ENCODE measurements at regions not wholly inside any gene's neighbourhood (a gene's known extent, or its start where the extent isn't known, plus 50 kb on each side); places are given as distances from the start of the nearest gene placed in this dataset.
"Not testable (repeated sequence)": the region's sequence is repeated elsewhere in the genome, so short reads cannot be mapped to it uniquely, and the experiment has no call there.

DNA sequence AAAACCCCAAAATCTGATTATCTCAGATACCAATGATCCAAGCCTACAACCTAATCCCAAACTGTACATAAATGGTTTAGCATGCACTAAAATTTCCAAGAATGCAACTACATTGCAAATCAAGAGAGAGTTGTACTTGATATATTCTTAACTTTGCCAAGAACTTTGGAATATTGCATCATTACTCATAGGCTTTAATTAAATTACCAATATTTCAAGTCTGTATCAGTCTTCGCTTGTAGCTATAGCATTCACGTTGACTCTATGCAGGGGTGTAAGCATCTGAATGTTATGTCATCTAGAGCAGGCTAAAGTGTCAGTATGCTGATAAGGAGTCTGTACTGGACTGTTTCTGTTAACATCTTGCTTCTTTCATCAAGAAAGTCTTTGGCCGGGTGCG lies 56.3 kb downstream of the FOXI3 start:
- Histone ChIP-seq H3K4me3 (ENCODE audit: insufficient read depth, low read depth, low read length) (no peak overlapping the region), H3K4me1 (ENCODE audit: control insufficient read depth, insufficient read depth, low read length) (no peaks in the 10 kb centered on the region)
- WGBS, 2 experiments: 95 to 98% methylated on average over 4 of the region's 4 CpGs

DNA sequence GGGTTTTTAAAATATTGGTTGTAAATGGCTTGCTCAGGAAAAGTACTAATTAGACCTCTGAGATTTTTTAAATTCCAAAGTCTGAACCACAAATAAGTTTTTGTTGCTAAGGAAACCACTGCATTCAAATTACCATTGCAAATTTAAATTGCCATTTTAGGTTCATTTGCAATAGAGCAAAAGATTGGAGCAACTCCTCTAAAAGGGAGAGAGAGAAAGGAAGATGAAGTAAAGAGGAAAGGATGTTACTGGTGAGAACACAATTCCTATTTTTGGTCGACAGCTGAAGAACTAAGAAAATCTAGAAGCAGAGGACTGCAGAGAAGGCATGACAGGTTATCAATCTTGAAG lies 74.9 kb downstream of the FOXI3 start:
- H3K27ac ChIP-seq (ENCODE audit: insufficient read depth, low read depth, low read length, poor library complexity, severe bottlenecking): no peak overlapping the region
- H3K4me3 ChIP-seq (ENCODE audit: insufficient read depth, low read depth, low read length): no peak overlapping the region
- H3K27me3 ChIP-seq (ENCODE audit: control insufficient read depth, insufficient read depth, low read length, poor library complexity, severe bottlenecking): no peaks in the 10 kb centered on the region
- 53 to 62% methylated on average over 1 of the region's 1 CpG for WGBS, 2 experiments
- H3K36me3 ChIP-seq (ENCODE audit: control insufficient read depth, insufficient read depth, low read length): no peaks in the 10 kb centered on the region
- H3K9me3 ChIP-seq (ENCODE audit: control insufficient read depth, low read length): no peaks in the 10 kb centered on the region
- no peaks in the 10 kb centered on the region for H3K4me1 ChIP-seq (ENCODE audit: control insufficient read depth, insufficient read depth, low read length)

More for the DNA sequence above, 56.3 kb downstream of the FOXI3 start:
- Histone ChIP-seq H3K27ac (ENCODE audit: insufficient read depth, low read depth, low read length, poor library complexity, severe bottlenecking) (no peak overlapping the region), H3K27me3 (ENCODE audit: control insufficient read depth, insufficient read depth, low read length, poor library complexity, severe bottlenecking) (no peaks in the 10 kb centered on the region), H3K9me3 (ENCODE audit: control insufficient read depth, low read length) (no peaks in the 10 kb centered on the region), H3K36me3 (ENCODE audit: control insufficient read depth, insufficient read depth, low read length) (no peaks in the 10 kb centered on the region)

DNA sequence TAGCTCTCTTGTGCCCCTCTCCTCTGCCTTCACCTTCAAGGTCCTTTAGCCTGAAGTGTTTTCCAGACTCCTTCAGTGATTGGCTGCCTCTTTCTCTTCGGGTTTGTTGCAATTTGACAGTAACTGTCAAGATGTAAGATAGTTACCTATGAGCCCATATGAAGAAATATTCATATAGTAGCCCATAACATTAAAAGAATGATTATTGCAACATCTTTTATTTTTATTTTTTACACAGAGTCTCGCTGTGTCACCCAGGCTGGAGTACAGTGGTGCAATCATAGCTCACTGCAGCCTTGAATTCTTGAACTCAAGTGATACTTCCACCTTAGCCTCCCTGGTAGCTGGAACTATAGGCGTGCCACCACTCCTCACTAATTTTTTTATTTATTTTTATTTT lies 80.5 kb downstream of the FOXI3 start:
- Histone ChIP-seq H3K4me3 (ENCODE audit: insufficient read depth, low read depth, low read length) (no peak overlapping the region), H3K27me3 (ENCODE audit: control insufficient read depth, insufficient read depth, low read length, poor library complexity, severe bottlenecking) (no peaks in the 10 kb centered on the region), H3K27ac (ENCODE audit: insufficient read depth, low read depth, low read length, poor library complexity, severe bottlenecking) (no peak overlapping the region), H3K9me3 (ENCODE audit: control insufficient read depth, low read length) (no peaks in the 10 kb centered on the region), H3K4me1 (ENCODE audit: control insufficient read depth, insufficient read depth, low read length) (no peaks in the 10 kb centered on the region), H3K36me3 (ENCODE audit: control insufficient read depth, insufficient read depth, low read length) (no peaks in the 10 kb centered on the region)
- 86 to 94% methylated on average over 1 to 3 of the region's 3 CpGs for WGBS, 2 experiments

DNA sequence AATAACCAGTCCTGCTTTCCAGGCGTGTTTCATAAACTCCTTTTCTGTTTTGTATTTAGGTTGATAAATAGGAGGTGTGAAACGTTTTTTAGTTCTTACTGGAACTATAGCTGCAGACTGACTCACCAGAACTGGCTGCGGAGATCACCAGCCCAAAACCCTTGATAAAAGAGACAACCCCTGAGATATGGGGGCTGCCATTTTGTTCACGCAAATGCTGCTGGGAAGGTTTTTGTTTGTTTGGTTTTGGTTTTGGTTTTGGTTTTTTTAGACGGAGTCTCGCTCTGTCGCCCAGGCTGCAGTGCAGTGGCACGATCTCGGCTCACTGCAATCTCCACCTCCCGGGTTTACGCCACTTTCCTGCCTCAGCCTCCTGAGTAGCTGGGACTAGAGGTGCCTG lies 87.1 kb downstream of the FOXI3 start:
- not testable (repeated sequence) for H3K9me3 ChIP-seq (ENCODE audit: control insufficient read depth, low read length); H3K4me1 ChIP-seq (ENCODE audit: control insufficient read depth, insufficient read depth, low read length); H3K27ac ChIP-seq (ENCODE audit: insufficient read depth, low read depth, low read length, poor library complexity, severe bottlenecking); H3K27me3 ChIP-seq (ENCODE audit: control insufficient read depth, insufficient read depth, low read length, poor library complexity, severe bottlenecking); H3K4me3 ChIP-seq (ENCODE audit: insufficient read depth, low read depth, low read length); H3K36me3 ChIP-seq (ENCODE audit: control insufficient read depth, insufficient read depth, low read length)
- WGBS, 2 experiments: 87 to 94% methylated on average over 11 of the region's 11 CpGs

DNA sequence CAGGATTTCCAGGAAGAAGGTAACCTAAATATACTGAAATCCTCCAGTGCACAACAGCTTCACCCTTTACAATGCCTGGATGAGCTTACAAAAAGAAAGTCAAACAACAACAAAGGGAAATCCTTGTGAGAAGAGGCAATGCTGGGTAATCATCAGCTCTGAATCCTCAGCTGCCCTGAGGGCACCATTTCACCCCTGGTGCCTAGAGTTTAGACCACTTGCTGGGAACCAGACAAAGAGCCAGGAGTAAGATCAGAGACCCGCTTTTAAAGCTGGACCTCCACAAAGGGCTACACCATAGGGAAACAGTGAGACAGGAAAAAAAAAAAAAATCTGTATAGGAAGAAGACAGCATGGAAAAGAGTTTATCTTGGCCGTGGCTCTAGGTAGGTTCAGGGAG lies 97.0 kb downstream of the FOXI3 start:
- 0 to 1% methylated on average over 2 of the region's 2 CpGs for WGBS, 2 experiments

DNA sequence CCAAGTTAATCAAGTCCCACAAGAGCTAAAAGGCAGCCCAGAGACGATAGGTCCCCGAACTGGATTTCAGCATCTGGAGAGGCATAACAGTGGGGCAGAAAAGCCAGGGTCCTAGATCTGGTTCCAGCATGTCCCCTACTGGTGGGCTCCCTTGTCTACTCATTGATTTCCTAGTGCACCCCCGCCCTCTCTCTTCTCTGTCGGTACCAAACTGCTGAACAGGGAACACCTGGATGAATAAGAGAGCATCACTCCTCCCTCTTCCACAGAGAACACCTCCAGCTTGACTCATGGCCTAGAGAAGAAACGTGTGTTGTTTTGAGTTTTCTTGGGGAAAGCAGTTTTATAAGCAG lies 101.3 kb downstream of the FOXI3 start:
- no peak overlapping the region for H3K27ac ChIP-seq (ENCODE audit: insufficient read depth, low read depth, low read length, poor library complexity, severe bottlenecking)
- 50 to 56% methylated on average over 5 of the region's 5 CpGs for WGBS, 2 experiments
- H3K27me3 ChIP-seq (ENCODE audit: control insufficient read depth, insufficient read depth, low read length, poor library complexity, severe bottlenecking): peaks cover 44% of the 10 kb centered on the region
- H3K4me3 ChIP-seq (ENCODE audit: insufficient read depth, low read depth, low read length): no peak overlapping the region
- H3K4me1 ChIP-seq (ENCODE audit: control insufficient read depth, insufficient read depth, low read length): peaks cover 20% of the 10 kb centered on the region
- no peaks in the 10 kb centered on the region for H3K9me3 ChIP-seq (ENCODE audit: control insufficient read depth, low read length)
- H3K36me3 ChIP-seq (ENCODE audit: control insufficient read depth, insufficient read depth, low read length): no peaks in the 10 kb centered on the region

More for the DNA sequence above, 97.0 kb downstream of the FOXI3 start:
- no peak overlapping the region for H3K4me3 ChIP-seq (ENCODE audit: insufficient read depth, low read depth, low read length)
- no peak overlapping the region for H3K27ac ChIP-seq (ENCODE audit: insufficient read depth, low read depth, low read length, poor library complexity, severe bottlenecking)
- peaks cover 19% of the 10 kb centered on the region for H3K27me3 ChIP-seq (ENCODE audit: control insufficient read depth, insufficient read depth, low read length, poor library complexity, severe bottlenecking)
- H3K36me3 ChIP-seq (ENCODE audit: control insufficient read depth, insufficient read depth, low read length): no peaks in the 10 kb centered on the region
- H3K9me3 ChIP-seq (ENCODE audit: control insufficient read depth, low read length): no peaks in the 10 kb centered on the region
- peaks cover 15% of the 10 kb centered on the region for H3K4me1 ChIP-seq (ENCODE audit: control insufficient read depth, insufficient read depth, low read length)

DNA sequence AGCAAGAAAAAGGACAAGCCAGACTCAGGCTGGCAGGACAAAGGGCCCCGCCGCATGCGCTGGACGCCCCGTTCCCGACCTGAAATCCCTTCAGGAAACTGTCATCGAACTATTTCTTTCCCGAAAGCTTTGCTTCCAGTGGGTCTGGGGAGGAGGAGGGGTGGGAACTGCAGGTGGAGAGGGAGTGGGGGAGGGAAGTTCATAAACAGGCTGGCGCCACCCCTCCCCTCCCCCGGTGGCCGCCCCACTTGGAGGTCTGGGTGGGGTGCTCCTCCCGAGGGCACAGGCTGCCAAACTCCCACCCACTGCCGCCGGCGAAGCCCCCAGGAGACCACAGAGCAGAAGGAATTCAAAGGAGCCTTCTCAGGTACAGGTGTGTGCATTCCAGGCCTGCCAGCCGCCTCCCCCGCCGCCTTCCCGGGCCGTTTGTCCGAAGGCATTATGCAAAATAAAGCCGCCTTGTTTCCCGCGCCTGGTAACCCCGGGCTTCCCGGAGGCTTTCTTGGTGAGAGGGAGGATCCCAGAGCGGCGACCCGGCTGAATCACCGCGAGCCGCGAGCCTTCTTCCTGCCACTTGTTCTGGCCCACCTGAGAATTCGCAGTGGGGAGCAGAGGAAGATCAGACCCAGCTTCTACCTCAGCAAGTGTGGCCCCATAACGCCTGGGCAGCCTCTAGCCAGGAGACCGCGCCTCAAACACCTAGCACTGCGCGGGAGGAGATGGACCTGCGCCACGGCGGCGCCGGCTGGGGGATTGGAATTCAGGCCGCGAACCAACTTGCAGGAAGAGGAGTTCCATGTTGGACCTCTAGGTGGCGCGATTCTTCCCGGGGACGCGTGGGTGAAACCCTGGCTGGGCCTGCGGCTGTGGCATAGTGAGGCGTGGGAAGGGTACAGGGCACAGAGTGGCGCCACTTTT lies 101.9 kb downstream of the FOXI3 start:
- Histone ChIP-seq H3K27ac (ENCODE audit: insufficient read depth, low read depth, low read length, poor library complexity, severe bottlenecking) (no peak overlapping the region), H3K9me3 (ENCODE audit: control insufficient read depth, low read length) (no peaks in the 10 kb centered on the region), H3K27me3 (ENCODE audit: control insufficient read depth, insufficient read depth, low read length, poor library complexity, severe bottlenecking) (peaks cover 44% of the 10 kb centered on the region), H3K4me1 (ENCODE audit: control insufficient read depth, insufficient read depth, low read length) (peaks cover 13% of the 10 kb centered on the region), H3K4me3 (ENCODE audit: insufficient read depth, low read depth, low read length) (peak overlapping the region; percentile 26), H3K36me3 (ENCODE audit: control insufficient read depth, insufficient read depth, low read length) (no peaks in the 10 kb centered on the region)
- WGBS, 2 experiments: 6 to 7% methylated on average over 54 of the region's 54 CpGs

DNA sequence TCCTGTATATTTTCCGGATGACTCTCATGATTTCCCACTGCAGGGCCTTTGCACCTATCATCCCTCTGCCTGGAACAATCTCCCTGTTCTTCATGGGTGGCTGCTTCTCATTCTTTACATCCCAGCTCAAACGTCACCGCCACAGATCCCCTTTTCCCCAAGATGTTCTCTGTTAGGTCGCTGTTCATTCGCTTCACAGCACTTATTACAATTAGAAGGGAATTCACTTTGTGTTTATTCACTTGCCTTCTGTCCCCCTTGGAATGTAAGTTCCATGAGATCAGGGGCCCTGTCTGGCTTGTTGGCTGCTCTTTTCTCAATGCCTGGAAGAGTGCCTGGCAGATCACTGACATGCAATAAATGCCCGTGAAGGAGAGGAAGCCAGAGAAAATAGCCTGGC lies 106.7 kb downstream of the FOXI3 start:
- Histone ChIP-seq H3K36me3 (ENCODE audit: control insufficient read depth, insufficient read depth, low read length) (no peaks in the 10 kb centered on the region), H3K27ac (ENCODE audit: insufficient read depth, low read depth, low read length, poor library complexity, severe bottlenecking) (no peak overlapping the region), H3K27me3 (ENCODE audit: control insufficient read depth, insufficient read depth, low read length, poor library complexity, severe bottlenecking) (peaks cover 28% of the 10 kb centered on the region), H3K9me3 (ENCODE audit: control insufficient read depth, low read length) (no peaks in the 10 kb centered on the region), H3K4me3 (ENCODE audit: insufficient read depth, low read depth, low read length) (no peak overlapping the region), H3K4me1 (ENCODE audit: control insufficient read depth, insufficient read depth, low read length) (peaks cover 6% of the 10 kb centered on the region)
- WGBS, 2 experiments: 85 to 89% methylated on average over 6 of the region's 6 CpGs

DNA sequence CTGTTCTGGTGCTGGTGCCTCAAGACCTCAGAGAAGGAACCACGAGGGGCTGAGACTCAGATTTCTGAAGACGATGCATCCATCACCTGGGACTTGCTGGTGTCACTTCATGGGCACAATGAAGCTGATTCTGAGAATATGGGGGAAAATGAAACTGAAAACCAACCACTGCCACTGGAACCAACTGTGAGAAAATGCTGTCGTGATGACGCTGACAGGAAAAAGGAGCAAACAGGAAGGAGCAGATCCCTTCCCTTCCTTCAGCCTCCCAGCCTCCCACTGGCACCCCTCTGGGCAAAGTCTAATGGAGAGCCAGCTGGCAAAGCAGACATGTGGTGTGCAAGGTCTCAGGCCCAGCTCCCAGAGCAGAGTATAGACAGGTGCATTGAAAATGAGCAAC lies 109.7 kb downstream of the FOXI3 start:
- peaks cover 5% of the 10 kb centered on the region for H3K27me3 ChIP-seq (ENCODE audit: control insufficient read depth, insufficient read depth, low read length, poor library complexity, severe bottlenecking)
- no peak overlapping the region for H3K27ac ChIP-seq (ENCODE audit: insufficient read depth, low read depth, low read length, poor library complexity, severe bottlenecking)
- H3K36me3 ChIP-seq (ENCODE audit: control insufficient read depth, insufficient read depth, low read length): no peaks in the 10 kb centered on the region
- H3K4me1 ChIP-seq (ENCODE audit: control insufficient read depth, insufficient read depth, low read length): no peaks in the 10 kb centered on the region
- no peaks in the 10 kb centered on the region for H3K9me3 ChIP-seq (ENCODE audit: control insufficient read depth, low read length)
- WGBS, 2 experiments: 84 to 89% methylated on average over 4 of the region's 4 CpGs
- no peak overlapping the region for H3K4me3 ChIP-seq (ENCODE audit: insufficient read depth, low read depth, low read length)

DNA sequence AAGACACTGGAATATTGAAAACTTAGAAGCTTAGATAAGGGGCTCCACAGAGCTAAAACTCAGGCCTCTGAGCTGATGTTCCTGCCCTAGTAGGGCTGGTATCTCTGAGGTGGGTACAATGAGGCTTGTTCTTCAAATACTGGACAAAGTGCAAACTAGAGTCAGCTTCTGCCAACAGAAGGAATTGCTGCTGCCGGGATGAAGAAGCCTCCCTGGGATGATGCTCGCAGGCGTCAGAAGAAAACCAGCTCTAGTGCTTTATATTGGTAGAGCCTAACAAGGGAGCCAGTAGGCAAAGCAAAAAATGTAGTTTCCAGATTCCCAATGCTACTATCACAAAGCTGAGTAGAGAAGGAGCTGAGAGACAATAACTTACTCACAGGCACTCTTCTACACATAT lies 118.1 kb downstream of the FOXI3 start:
- Histone ChIP-seq H3K9me3 (ENCODE audit: control insufficient read depth, low read length) (no peaks in the 10 kb centered on the region), H3K27me3 (ENCODE audit: control insufficient read depth, insufficient read depth, low read length, poor library complexity, severe bottlenecking) (no peaks in the 10 kb centered on the region), H3K36me3 (ENCODE audit: control insufficient read depth, insufficient read depth, low read length) (no peaks in the 10 kb centered on the region), H3K27ac (ENCODE audit: insufficient read depth, low read depth, low read length, poor library complexity, severe bottlenecking) (no peak overlapping the region), H3K4me3 (ENCODE audit: insufficient read depth, low read depth, low read length) (no peak overlapping the region), H3K4me1 (ENCODE audit: control insufficient read depth, insufficient read depth, low read length) (peaks cover 24% of the 10 kb centered on the region)
- WGBS, 2 experiments: 88 to 97% methylated on average over 3 of the region's 3 CpGs
